HepG2 (cell line): ENCODE measurements at regions not wholly inside any gene's neighbourhood (a gene's known extent, or its start where the extent isn't known, plus 50 kb on each side); places are given as distances from the start of the nearest gene placed in this dataset.

ENCODE experiments used
- FOXK2 ChIP-seq: fragments of 450-650 bp; IDR thresholded peaks from 2 replicates; pipeline ENCODE4 v1.6.1; 2016
- GPN1 ChIP-seq: sonication (generic); formaldehyde crosslinking; IDR thresholded peaks from 2 replicates; pipeline ENCODE4 v1.5.1; 2020; ENCODE audit warnings: missing genetic modification reagents, borderline replicate concordance
- HES4 ChIP-seq: sonication (generic); formaldehyde crosslinking; IDR thresholded peaks from 2 replicates; pipeline ENCODE4 v1.9.0; 2021; ENCODE audit warnings: mild to moderate bottlenecking, missing genetic modification reagents, borderline replicate concordance
- HIC2 ChIP-seq: sonication (generic); formaldehyde crosslinking; IDR thresholded peaks from 2 replicates; pipeline ENCODE4 v1.9.0; 2022; ENCODE audit warnings: low read depth, missing genetic modification reagents
- MAF1 ChIP-seq: sonication (generic); formaldehyde crosslinking; IDR thresholded peaks from 2 replicates; pipeline ENCODE4 v1.5.0; 2020; ENCODE audit warnings: missing genetic modification reagents, borderline replicate concordance
- NCOA1 ChIP-seq: sonication (generic); formaldehyde crosslinking; IDR thresholded peaks from 2 replicates; pipeline ENCODE4 v1.9.0; 2021; ENCODE audit warnings: missing genetic modification reagents
- NFIC ChIP-seq: IDR thresholded peaks from 2 replicates; pipeline ENCODE4 v1.6.1; 2012; ENCODE audit warnings: mild to moderate bottlenecking, low read length, inconsistent platforms
- PRDM10 ChIP-seq: sonication (generic); formaldehyde crosslinking; IDR thresholded peaks from 2 replicates; pipeline ENCODE4 v1.4.0; 2020; ENCODE audit warnings: low read depth, missing genetic modification reagents
- SIX1 ChIP-seq: sonication (generic); formaldehyde crosslinking; IDR thresholded peaks from 2 replicates; pipeline ENCODE4 v1.4.0; 2020; ENCODE audit warnings: missing genetic modification reagents, borderline replicate concordance
- SP4 ChIP-seq: sonication (generic); formaldehyde crosslinking; IDR thresholded peaks from 2 replicates; pipeline ENCODE4 v1.8.1; 2023; ENCODE audit warnings: mild to moderate bottlenecking, missing genetic modification reagents
- SRSF9 ChIP-seq: fragments of 200-400 bp; formaldehyde crosslinking; IDR thresholded peaks from 2 replicates; pipeline ENCODE4 v1.6.1; 2018; ENCODE audit warnings: borderline replicate concordance, mild to moderate bottlenecking, low read depth, low read length; ENCODE audit not compliant: insufficient read depth, poor library complexity, severe bottlenecking
- STAG1 ChIP-seq: sonication (generic); formaldehyde crosslinking; IDR thresholded peaks from 2 replicates; pipeline ENCODE4 v1.4.0; 2020; ENCODE audit warnings: missing genetic modification reagents
- USF2 ChIP-seq, 2 experiments: sonication (generic) in 1 of 2; formaldehyde crosslinking in 1 of 2; IDR thresholded peaks; 2 replicates each; pipeline versions ENCODE4 v1.5.1 to v1.6.1; 2011 to 2020; ENCODE audit warnings: borderline replicate concordance in 1 of 2, low read depth in 1 of 2, low read length in 1 of 2, mild to moderate bottlenecking in 1 of 2, missing genetic modification reagents in 1 of 2, moderate library complexity in 1 of 2
- ZMAT3 ChIP-seq: sonication (generic); formaldehyde crosslinking; conservative IDR thresholded peaks from 2 replicates; pipeline ENCODE4 v1.7.0; 2021; ENCODE audit warnings: missing genetic modification reagents
- ZNF124 ChIP-seq: sonication (generic); formaldehyde crosslinking; IDR thresholded peaks from 2 replicates; pipeline ENCODE4 v1.4.0; 2020; ENCODE audit warnings: missing genetic modification reagents
- ZNF281 ChIP-seq: sonication (generic); formaldehyde crosslinking; IDR thresholded peaks from 2 replicates; pipeline ENCODE4 v1.4.0; 2020; ENCODE audit warnings: missing genetic modification reagents, borderline replicate concordance
- ZNF335 ChIP-seq: sonication (generic); formaldehyde crosslinking; IDR thresholded peaks from 2 replicates; pipeline ENCODE4 v1.4.0; 2020; ENCODE audit warnings: missing genetic modification reagents
- ZNF576 ChIP-seq: sonication (generic); formaldehyde crosslinking; IDR thresholded peaks from 2 replicates; pipeline ENCODE4 v1.4.0; 2020; ENCODE audit warnings: mild to moderate bottlenecking, missing genetic modification reagents
- ZNF75D ChIP-seq: sonication (generic); formaldehyde crosslinking; IDR thresholded peaks from 2 replicates; pipeline ENCODE4 v1.8.1; 2023; ENCODE audit warnings: missing genetic modification reagents, mild to moderate bottlenecking, borderline replicate concordance
- ZSCAN29 ChIP-seq: sonication (generic); formaldehyde crosslinking; conservative IDR thresholded peaks from 2 replicates; pipeline ENCODE4 v1.4.0; 2020; ENCODE audit warnings: mild to moderate bottlenecking, missing genetic modification reagents

GRCh38 chr10:121063744-121064143, 212.6 kb downstream of the WDR11 start (continued):
- TF ChIP-seq PRDM10 (CRISPR knock-in tag) (no peak), STAG1 (CRISPR knock-in tag) (peak; percentile 30; the same call in 1 of the 2 replicates), SP4 (CRISPR knock-in tag) (no peak), ZNF335 (CRISPR knock-in tag) (no peak), NFIC (no peak), HIC2 (no peak), FOXK2 (no peak), HES4 (CRISPR knock-in tag) (no peak), NCOA1 (CRISPR knock-in tag) (no peak), GPN1 (CRISPR knock-in tag) (no peak), USF2 (IDR thresholded peaks at IDR 0.05; ENCODE audit: low read depth, low read length) (no peak), USF2 (CRISPR knock-in tag; IDR thresholded peaks at IDR 0.05; ENCODE audit: borderline replicate concordance) (no peak), ZNF576 (CRISPR knock-in tag) (no peak), ZNF281 (CRISPR knock-in tag) (peak; percentile 52), ZSCAN29 (0 out of 2 replicates have a peak, but pooled peaks have one; percentile 46), ZNF75D (CRISPR knock-in tag) (no peak), MAF1 (CRISPR knock-in tag) (no peak), SIX1 (CRISPR knock-in tag) (no peak), SRSF9 (no peak), ZNF124 (CRISPR knock-in tag) (peak; percentile 59; the same call in 1 of the 2 replicates), ZMAT3 (CRISPR knock-in tag) (0 out of 2 replicates have a peak, but pooled peaks have one; percentile 42)
